Transverse colon (tissue), 4 donors: ENCODE measurements at regions not wholly inside any gene's neighbourhood (a gene's known extent, or its start where the extent isn't known, plus 50 kb on each side); places are given as distances from the start of the nearest gene placed in this dataset.

Experiments
- EP300 ChIP-seq: sonication (generic); formaldehyde crosslinking; IDR thresholded peaks from one replicate; pipeline ENCODE4 v1.6.1; 2017; ENCODE audit warnings: antibody characterized with exemption, low read depth
- POLR2A ChIP-seq: fragments of 450-650 bp; IDR thresholded peaks from one replicate; pipeline ENCODE4 v1.6.1; 2016; ENCODE audit warnings: antibody characterized with exemption, mild to moderate bottlenecking, moderate library complexity
- POLR2AphosphoS5 ChIP-seq, 3 donors: sonication (generic); formaldehyde crosslinking; IDR thresholded peaks; one replicate each; pipeline ENCODE4 v1.6.1; 2016; ENCODE audit warnings: antibody characterized with exemption in 3 of 3
- TF ChIP-seq, protein P1 (sequence below), 5 experiments: fragments of 200-600 bp in 3 of 5; fragments of 450-650 bp in 2 of 5; sonication (generic) in 3 of 5; IDR thresholded peaks; 1 replicate in 2 of 5; 2 replicates in 3 of 5; pipeline ENCODE4 v1.5.1; 2016 to 2017; ENCODE audit warnings: antibody characterized with exemption in 5 of 5, inconsistent platforms in 3 of 5, mild to moderate bottlenecking in 2 of 5, moderate library complexity in 1 of 5

DNA sequence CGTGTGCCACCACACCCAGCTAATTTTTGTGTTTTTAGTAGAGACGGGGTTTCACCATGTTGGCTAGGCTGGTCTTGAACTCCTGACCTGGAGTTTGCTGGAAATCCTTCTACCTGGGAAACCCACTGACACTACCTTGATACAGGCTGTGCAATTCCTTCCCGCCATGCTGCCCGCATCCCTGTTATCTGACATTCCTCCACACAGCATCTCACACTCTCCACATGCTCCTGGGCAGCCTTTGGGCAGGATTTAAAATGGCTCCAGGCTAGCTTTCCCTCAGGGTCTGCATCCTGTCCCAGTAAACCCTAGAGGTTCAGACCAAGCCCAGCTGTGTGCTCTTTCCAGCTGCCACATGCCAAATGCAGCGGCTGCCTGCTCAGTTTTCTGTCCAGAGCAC is 319.5 kb upstream of the CXCR4 start:
- no peak for TF ChIP-seq POLR2A
- no peak for TF ChIP-seq EP300
- TF ChIP-seq, protein P1, sequence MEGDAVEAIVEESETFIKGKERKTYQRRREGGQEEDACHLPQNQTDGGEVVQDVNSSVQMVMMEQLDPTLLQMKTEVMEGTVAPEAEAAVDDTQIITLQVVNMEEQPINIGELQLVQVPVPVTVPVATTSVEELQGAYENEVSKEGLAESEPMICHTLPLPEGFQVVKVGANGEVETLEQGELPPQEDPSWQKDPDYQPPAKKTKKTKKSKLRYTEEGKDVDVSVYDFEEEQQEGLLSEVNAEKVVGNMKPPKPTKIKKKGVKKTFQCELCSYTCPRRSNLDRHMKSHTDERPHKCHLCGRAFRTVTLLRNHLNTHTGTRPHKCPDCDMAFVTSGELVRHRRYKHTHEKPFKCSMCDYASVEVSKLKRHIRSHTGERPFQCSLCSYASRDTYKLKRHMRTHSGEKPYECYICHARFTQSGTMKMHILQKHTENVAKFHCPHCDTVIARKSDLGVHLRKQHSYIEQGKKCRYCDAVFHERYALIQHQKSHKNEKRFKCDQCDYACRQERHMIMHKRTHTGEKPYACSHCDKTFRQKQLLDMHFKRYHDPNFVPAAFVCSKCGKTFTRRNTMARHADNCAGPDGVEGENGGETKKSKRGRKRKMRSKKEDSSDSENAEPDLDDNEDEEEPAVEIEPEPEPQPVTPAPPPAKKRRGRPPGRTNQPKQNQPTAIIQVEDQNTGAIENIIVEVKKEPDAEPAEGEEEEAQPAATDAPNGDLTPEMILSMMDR (IDR thresholded peaks at IDR 0.05): no peak
- no peak for TF ChIP-seq POLR2AphosphoS5 (IDR thresholded peaks at IDR 0.05)
